Activated CD4-positive, alpha-beta T cell treated with anti-CD3 and anti-CD28 coated beads for 24 hours (primary cell): ENCODE measurements at regions not wholly inside any gene's neighbourhood (a gene's known extent, or its start where the extent isn't known, plus 50 kb on each side); places are given as distances from the start of the nearest gene placed in this dataset.
A peak's percentile ranks its signal among the peaks of the same experiment; 100 is the strongest.

ENCODE experiments used
- DNase-seq, 2 donors: peaks; one replicate each; pipeline ENCODE4 v3.0.0-alpha.2; 2020; ENCODE audit warnings: low read depth in 2 of 2

GRCh38 chr14:34931206-34931605, 51.6 kb upstream of the SRP54 start:
- DNase-seq, result peak in 1 of 2 donors; percentile 8

- DNase-seq, result no peak
These were observed 52.2 kb upstream of the SRP54 start for GRCh38 chr14:34930591-34931091.

- DNase-seq, result no peak
These were observed 51.4 kb upstream of the BAZ1A start for GRCh38 chr14:34926552-34926951.
